Activated CD4-positive, alpha-beta T cell treated with anti-CD3 and anti-CD28 coated beads for 24 hours (primary cell): ENCODE measurements at regions not wholly inside any gene's neighbourhood (a gene's known extent, or its start where the extent isn't known, plus 50 kb on each side); places are given as distances from the start of the nearest gene placed in this dataset.

Experiments used
- DNase-seq, 2 donors: peaks; one replicate each; pipeline ENCODE4 v3.0.0-alpha.2; 2020; ENCODE audit warnings: low read depth in 2 of 2

- no peak for DNase-seq
Observed at GRCh38 chr10:47104786-47105385, 193.7 kb downstream of the PTPN20 start.

- no peak for DNase-seq
Observed at GRCh38 chr10:47107007-47107747, 192.8 kb upstream of the GDF10 start.

- DNase-seq, result no peak
Observed at GRCh38 chr10:47109906-47110305, 190.1 kb upstream of the GDF10 start.

- DNase-seq, result no peak
Observed at GRCh38 chr10:47111329-47111862, 188.6 kb upstream of the GDF10 start.

- no peak for DNase-seq
Observed at GRCh38 chr10:47112612-47113011, 187.4 kb upstream of the GDF10 start.

GRCh38 chr10:47113907-47114500 lies 186.0 kb upstream of the GDF10 start:
- DNase-seq, result no peak

GRCh38 chr10:47114680-47115186 lies 185.3 kb upstream of the GDF10 start:
- no peak for DNase-seq

- no peak for DNase-seq
Observed at GRCh38 chr10:47115322-47115721, 184.7 kb upstream of the GDF10 start.

- DNase-seq, result no peak
Observed at GRCh38 chr10:47116445-47116844, 183.6 kb upstream of the GDF10 start.

- no peak for DNase-seq
Observed at GRCh38 chr10:47118326-47118725, 181.7 kb upstream of the GDF10 start.

GRCh38 chr10:47121336-47121735 lies 178.7 kb upstream of the GDF10 start:
- DNase-seq, result no peak

GRCh38 chr10:47123716-47124288 lies 176.2 kb upstream of the GDF10 start:
- DNase-seq, result no peak

- DNase-seq, result no peak
Observed at GRCh38 chr10:47127188-47127785, 172.7 kb upstream of the GDF10 start.

- DNase-seq, result no peak
Observed at GRCh38 chr10:47130491-47130890, 169.5 kb upstream of the GDF10 start.

- no peak for DNase-seq
Observed at GRCh38 chr10:47133871-47134570, 166.0 kb upstream of the GDF10 start.

GRCh38 chr10:47136866-47137265 lies 163.1 kb upstream of the GDF10 start:
- DNase-seq, result no peak

- DNase-seq, result no peak
Observed at GRCh38 chr10:47137311-47137851, 162.6 kb upstream of the GDF10 start.

- no peak for DNase-seq
Observed at GRCh38 chr10:47139121-47139520, 160.9 kb upstream of the GDF10 start.

GRCh38 chr10:47140761-47141348 lies 159.1 kb upstream of the GDF10 start:
- no peak for DNase-seq

- no peak for DNase-seq
Observed at GRCh38 chr10:47141349-47141748, 158.6 kb upstream of the GDF10 start.

- no peak for DNase-seq
Observed at GRCh38 chr10:47143072-47143471, 156.9 kb upstream of the GDF10 start.
